Neural progenitor cell (in vitro differentiated cells): ENCODE measurements at regions not wholly inside any gene's neighbourhood (a gene's known extent, or its start where the extent isn't known, plus 50 kb on each side); places are given as distances from the start of the nearest gene placed in this dataset.

Experiments
- CTCF ChIP-seq: fragments of 200-600 bp; sonication (generic); IDR thresholded peaks from 2 replicates; pipeline ENCODE4 v1.5.1; 2017; ENCODE audit warnings: antibody characterized with exemption, mild to moderate bottlenecking
- EZH2 ChIP-seq: fragments of 200-600 bp; sonication (generic); IDR thresholded peaks from 2 replicates; pipeline ENCODE4 v1.6.1; 2017; ENCODE audit warnings: antibody characterized with exemption, mild to moderate bottlenecking, moderate library complexity
- EZH2phosphoT487 ChIP-seq: fragments of 200-600 bp; sonication (generic); IDR thresholded peaks from 2 replicates; pipeline ENCODE4 v1.6.1; 2017; ENCODE audit warnings: antibody characterized with exemption

- TF ChIP-seq EZH2phosphoT487 = no peak
- no peak for TF ChIP-seq CTCF
- TF ChIP-seq EZH2 = no peak
Measured at GRCh38 chr1:143653429-143653802, 318.4 kb downstream of the FAM72C start.
